GM06990 (cell line): ENCODE measurements at regions not wholly inside any gene's neighbourhood (a gene's known extent, or its start where the extent isn't known, plus 50 kb on each side); places are given as distances from the start of the nearest gene placed in this dataset.

Source experiments
- DNase-seq: peaks from one replicate; pipeline ENCODE4 v3.0.0-alpha.2; 2011; ENCODE audit not compliant: insufficient read length; ENCODE audit errors: extremely low read depth
- H3K27me3 ChIP-seq: replicated peaks from 2 replicates; pipeline ENCODE4 v1.6.0; 2011; ENCODE audit warnings: low read length; ENCODE audit not compliant: control insufficient read depth, insufficient read depth
- H3K36me3 ChIP-seq: 2 replicates; pipeline ENCODE4 v1.5.1; 2011; ENCODE audit warnings: low read length; ENCODE audit not compliant: control insufficient read depth, insufficient read depth
- H3K4me3 ChIP-seq: replicated peaks from 2 replicates; pipeline ENCODE4 v1.5.1; 2011; ENCODE audit warnings: low read depth, mild to moderate bottlenecking, control low read depth, low read length
- TF ChIP-seq, protein P1 (sequence below): IDR thresholded peaks from 2 replicates; pipeline ENCODE4 v1.5.1; 2011; ENCODE audit warnings: low read length, control low read depth, mild to moderate bottlenecking, inconsistent platforms; ENCODE audit not compliant: insufficient read depth, poor library complexity, severe bottlenecking

GRCh38 chr7:94336009-94336408 is 58.7 kb upstream of the COL1A2 start:
- TF ChIP-seq, protein P1, sequence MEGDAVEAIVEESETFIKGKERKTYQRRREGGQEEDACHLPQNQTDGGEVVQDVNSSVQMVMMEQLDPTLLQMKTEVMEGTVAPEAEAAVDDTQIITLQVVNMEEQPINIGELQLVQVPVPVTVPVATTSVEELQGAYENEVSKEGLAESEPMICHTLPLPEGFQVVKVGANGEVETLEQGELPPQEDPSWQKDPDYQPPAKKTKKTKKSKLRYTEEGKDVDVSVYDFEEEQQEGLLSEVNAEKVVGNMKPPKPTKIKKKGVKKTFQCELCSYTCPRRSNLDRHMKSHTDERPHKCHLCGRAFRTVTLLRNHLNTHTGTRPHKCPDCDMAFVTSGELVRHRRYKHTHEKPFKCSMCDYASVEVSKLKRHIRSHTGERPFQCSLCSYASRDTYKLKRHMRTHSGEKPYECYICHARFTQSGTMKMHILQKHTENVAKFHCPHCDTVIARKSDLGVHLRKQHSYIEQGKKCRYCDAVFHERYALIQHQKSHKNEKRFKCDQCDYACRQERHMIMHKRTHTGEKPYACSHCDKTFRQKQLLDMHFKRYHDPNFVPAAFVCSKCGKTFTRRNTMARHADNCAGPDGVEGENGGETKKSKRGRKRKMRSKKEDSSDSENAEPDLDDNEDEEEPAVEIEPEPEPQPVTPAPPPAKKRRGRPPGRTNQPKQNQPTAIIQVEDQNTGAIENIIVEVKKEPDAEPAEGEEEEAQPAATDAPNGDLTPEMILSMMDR, result no peak
- Histone ChIP-seq H3K36me3 (no peaks in the 10 kb centered on the region), H3K4me3 (no peak overlapping the region), H3K27me3 (peaks cover 1% of the 10 kb centered on the region; the same call in 1 of the 2 replicates)
- no peak for DNase-seq

GRCh38 chr7:94338921-94339371 is 55.7 kb upstream of the COL1A2 start:
- Histone ChIP-seq H3K27me3 (no peaks in the 10 kb centered on the region), H3K36me3 (no peaks in the 10 kb centered on the region), H3K4me3 (no peak overlapping the region)
- TF ChIP-seq, protein P1, result no peak
- no peak for DNase-seq

- no peak overlapping the region for H3K4me3 ChIP-seq
- no peaks in the 10 kb centered on the region for H3K36me3 ChIP-seq
- H3K27me3 ChIP-seq, result no peaks in the 10 kb centered on the region
- no peak for DNase-seq
- TF ChIP-seq, protein P1, result no peak
Observed at GRCh38 chr7:94344826-94345225, 49.9 kb upstream of the COL1A2 start.
